Activated B cell treated with CpG ODN at 0.5 μM for 24 hours (primary cell): ENCODE measurements at regions not wholly inside any gene's neighbourhood (a gene's known extent, or its start where the extent isn't known, plus 50 kb on each side); places are given as distances from the start of the nearest gene placed in this dataset.
"Not testable (repeated sequence)": the region's sequence is repeated elsewhere in the genome, so short reads cannot be mapped to it uniquely, and the experiment has no call there.

Experiments used
- ATAC-seq: fragments of 200-7000 bp; cut with Tn5 transposase; one replicate; pipeline ENCODE4 v1.10.0; 2021; ENCODE audit warnings: low read depth, mild to moderate bottlenecking, moderate library complexity
- CTCF ChIA-PET: fragments of 350-600 bp; sonication (Branson Sonifier 250); formaldehyde crosslinking; loops from one replicate; lab custom pipeline; 2021; ENCODE audit warnings: antibody characterized with exemption; lab: Charles Lee
- POLR2A ChIA-PET: fragments of 350-600 bp; sonication (Branson Sonifier 250); formaldehyde crosslinking; loops from one replicate; lab custom pipeline; 2021; ENCODE audit warnings: antibody characterized with exemption; lab: Charles Lee
- DNase-seq: peaks from one replicate; pipeline ENCODE4 v3.0.0; 2022
- H3K27ac Mint-ChIP-seq: one replicate; pipeline ENCODE4 v1.8.0; 2020; ENCODE audit warnings: mixed read lengths
- H3K27me3 Mint-ChIP-seq: one replicate; pipeline ENCODE4 v1.8.0; 2021; ENCODE audit warnings: mixed read lengths
- H3K36me3 Mint-ChIP-seq: one replicate; pipeline ENCODE4 v1.8.0; 2021; ENCODE audit warnings: low read depth, mixed read lengths
- H3K4me1 Mint-ChIP-seq: one replicate; pipeline ENCODE4 v1.8.0; 2021; ENCODE audit warnings: mixed read lengths
- H3K4me3 Mint-ChIP-seq: one replicate; pipeline ENCODE4 v1.8.0; 2020; ENCODE audit warnings: mild to moderate bottlenecking, mixed read lengths
- H3K9me3 Mint-ChIP-seq: one replicate; pipeline ENCODE4 v1.8.0; 2020; ENCODE audit warnings: mixed read lengths
- intact Hi-C: fragments of 100-400 bp; cut with micrococcal nuclease; formaldehyde crosslinking; loops from one replicate; pipeline ENCODE4 v1.15.1; 2024
- TF ChIP-seq, protein P1 (sequence below): fragments of 200-600 bp; IDR thresholded peaks from one replicate; pipeline ENCODE4 v1.8.0; 2022; ENCODE audit warnings: antibody characterized with exemption, mild to moderate bottlenecking

DNA sequence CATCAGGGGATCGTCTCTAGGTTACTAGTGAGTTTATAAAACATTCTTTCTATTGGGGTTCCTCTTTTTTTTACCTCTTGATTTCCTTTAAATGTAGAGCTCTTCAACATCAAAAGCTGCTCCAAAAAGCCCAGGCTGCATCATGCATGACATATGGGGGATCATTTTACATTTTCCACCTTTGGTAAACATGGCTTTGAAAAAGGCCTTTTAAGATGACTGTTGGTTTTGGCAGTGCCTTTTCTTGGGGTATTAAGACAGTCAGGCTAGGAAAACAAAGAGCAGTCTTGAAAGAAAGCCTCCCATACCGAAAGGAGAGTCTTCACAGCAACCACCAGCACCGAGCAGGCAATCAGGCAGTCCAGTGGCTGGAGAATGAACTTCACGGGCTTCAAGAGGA is 73.2 kb downstream of the NPEPL1 start:
- CTCF ChIA-PET, result no interaction called here
- peaks cover 27% of the 10 kb centered on the region for H3K27me3 Mint-ChIP-seq
- TF ChIP-seq, protein P1, sequence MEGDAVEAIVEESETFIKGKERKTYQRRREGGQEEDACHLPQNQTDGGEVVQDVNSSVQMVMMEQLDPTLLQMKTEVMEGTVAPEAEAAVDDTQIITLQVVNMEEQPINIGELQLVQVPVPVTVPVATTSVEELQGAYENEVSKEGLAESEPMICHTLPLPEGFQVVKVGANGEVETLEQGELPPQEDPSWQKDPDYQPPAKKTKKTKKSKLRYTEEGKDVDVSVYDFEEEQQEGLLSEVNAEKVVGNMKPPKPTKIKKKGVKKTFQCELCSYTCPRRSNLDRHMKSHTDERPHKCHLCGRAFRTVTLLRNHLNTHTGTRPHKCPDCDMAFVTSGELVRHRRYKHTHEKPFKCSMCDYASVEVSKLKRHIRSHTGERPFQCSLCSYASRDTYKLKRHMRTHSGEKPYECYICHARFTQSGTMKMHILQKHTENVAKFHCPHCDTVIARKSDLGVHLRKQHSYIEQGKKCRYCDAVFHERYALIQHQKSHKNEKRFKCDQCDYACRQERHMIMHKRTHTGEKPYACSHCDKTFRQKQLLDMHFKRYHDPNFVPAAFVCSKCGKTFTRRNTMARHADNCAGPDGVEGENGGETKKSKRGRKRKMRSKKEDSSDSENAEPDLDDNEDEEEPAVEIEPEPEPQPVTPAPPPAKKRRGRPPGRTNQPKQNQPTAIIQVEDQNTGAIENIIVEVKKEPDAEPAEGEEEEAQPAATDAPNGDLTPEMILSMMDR, result no peak

DNA sequence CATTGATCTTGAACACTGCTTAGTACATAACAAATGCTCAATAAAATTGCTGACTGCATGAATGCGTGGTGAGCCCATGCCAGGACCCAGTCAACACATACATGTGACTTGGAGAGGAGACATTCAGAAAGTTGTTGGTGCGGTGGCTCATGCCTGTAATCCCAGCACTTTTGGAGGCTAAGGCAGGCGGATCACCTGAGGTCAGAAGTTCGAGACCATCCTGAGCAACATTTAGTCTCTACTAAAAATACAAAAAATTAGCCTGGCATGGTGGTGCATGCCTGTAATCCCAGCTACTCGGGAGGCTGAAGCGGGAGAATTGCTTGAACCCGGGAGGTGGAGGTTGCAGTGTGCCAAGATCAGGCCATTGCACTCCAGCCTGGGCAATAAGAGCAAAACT is 75.2 kb downstream of the NPEPL1 start:
- POLR2A ChIA-PET, H3K36me3 Mint-ChIP-seq: not testable (repeated sequence)
- CTCF ChIA-PET, result interaction anchor here (0.7 kb wide), 1 partner anchor 81 kb away, joined by 3 read pairs; no protein-coding TSS in a partner anchor

More for the DNA sequence above, 73.2 kb downstream of the NPEPL1 start:
- POLR2A ChIA-PET, result no interaction called here
- DNase-seq, result no peak
- ATAC-seq, result no peak
- Mint-ChIP-seq H3K4me3 (no peak overlapping the region), H3K4me1 (no peaks in the 10 kb centered on the region), H3K9me3 (no peaks in the 10 kb centered on the region), H3K27ac (no peak overlapping the region), H3K36me3 (no peaks in the 10 kb centered on the region)
- intact Hi-C loops, result no loop called here

More for the DNA sequence above, 75.2 kb downstream of the NPEPL1 start:
- H3K4me3 Mint-ChIP-seq, H3K4me1 Mint-ChIP-seq, H3K9me3 Mint-ChIP-seq, H3K27ac Mint-ChIP-seq, DNase-seq, intact Hi-C loops, ATAC-seq: not testable (repeated sequence)
- peaks cover 23% of the 10 kb centered on the region for H3K27me3 Mint-ChIP-seq
